ENCODE measurements at regions not wholly inside any gene's neighbourhood (a gene's known extent, or its start where the extent isn't known, plus 50 kb on each side); places are given as distances from the start of the nearest gene placed in this dataset.

DNA sequence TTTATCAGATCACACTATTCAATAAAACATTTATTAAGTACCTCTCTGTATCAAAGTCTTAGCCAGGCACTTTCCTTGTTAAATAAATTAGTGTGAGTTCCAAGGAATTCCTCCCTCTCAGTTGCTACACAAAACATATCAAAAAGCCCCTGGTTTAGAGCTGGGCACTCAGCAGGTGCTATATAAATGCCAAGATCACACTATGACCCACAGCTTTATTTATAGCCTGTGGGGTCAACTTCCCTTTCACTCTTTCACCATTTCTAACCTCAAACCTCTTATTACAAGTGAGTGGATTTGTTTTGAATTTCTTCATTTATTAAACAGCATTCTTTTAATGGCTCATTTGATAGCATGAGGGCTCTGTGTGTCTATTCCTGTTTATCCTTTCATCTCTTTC lies 112.6 kb upstream of the MPHOSPH6 start (continued):
- TF ChIP-seq FOXM1 (IDR thresholded peaks at IDR 0.05; ENCODE audit: low read depth) (no peak), SIN3A (IDR thresholded peaks at IDR 0.05; ENCODE audit: borderline replicate concordance, low read depth, low read length) (no peak), FOXJ3 (CRISPR knock-in tag; IDR thresholded peaks at IDR 0.05) (no peak), JUND (IDR thresholded peaks at IDR 0.05) (no peak), RAD21 (IDR thresholded peaks at IDR 0.05; ENCODE audit: low read length) (no peak), RFX5 (IDR thresholded peaks at IDR 0.05; ENCODE audit: low read length) (no peak), SMC3 (IDR thresholded peaks at IDR 0.05; ENCODE audit: low read depth, low read length) (no peak), NFIC (IDR thresholded peaks at IDR 0.05; ENCODE audit: borderline replicate concordance) (no peak)
- TF ChIP-seq, protein P1, sequence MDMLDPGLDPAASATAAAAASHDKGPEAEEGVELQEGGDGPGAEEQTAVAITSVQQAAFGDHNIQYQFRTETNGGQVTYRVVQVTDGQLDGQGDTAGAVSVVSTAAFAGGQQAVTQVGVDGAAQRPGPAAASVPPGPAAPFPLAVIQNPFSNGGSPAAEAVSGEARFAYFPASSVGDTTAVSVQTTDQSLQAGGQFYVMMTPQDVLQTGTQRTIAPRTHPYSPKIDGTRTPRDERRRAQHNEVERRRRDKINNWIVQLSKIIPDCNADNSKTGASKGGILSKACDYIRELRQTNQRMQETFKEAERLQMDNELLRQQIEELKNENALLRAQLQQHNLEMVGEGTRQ (IDR thresholded peaks at IDR 0.05; ENCODE audit: borderline replicate concordance, low read depth, low read length) = no peak
- TF ChIP-seq, protein P2, sequence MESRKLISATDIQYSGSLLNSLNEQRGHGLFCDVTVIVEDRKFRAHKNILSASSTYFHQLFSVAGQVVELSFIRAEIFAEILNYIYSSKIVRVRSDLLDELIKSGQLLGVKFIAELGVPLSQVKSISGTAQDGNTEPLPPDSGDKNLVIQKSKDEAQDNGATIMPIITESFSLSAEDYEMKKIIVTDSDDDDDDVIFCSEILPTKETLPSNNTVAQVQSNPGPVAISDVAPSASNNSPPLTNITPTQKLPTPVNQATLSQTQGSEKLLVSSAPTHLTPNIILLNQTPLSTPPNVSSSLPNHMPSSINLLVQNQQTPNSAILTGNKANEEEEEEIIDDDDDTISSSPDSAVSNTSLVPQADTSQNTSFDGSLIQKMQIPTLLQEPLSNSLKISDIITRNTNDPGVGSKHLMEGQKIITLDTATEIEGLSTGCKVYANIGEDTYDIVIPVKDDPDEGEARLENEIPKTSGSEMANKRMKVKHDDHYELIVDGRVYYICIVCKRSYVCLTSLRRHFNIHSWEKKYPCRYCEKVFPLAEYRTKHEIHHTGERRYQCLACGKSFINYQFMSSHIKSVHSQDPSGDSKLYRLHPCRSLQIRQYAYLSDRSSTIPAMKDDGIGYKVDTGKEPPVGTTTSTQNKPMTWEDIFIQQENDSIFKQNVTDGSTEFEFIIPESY (IDR thresholded peaks at IDR 0.05; ENCODE audit: borderline replicate concordance, low read depth) = no peak

DNA sequence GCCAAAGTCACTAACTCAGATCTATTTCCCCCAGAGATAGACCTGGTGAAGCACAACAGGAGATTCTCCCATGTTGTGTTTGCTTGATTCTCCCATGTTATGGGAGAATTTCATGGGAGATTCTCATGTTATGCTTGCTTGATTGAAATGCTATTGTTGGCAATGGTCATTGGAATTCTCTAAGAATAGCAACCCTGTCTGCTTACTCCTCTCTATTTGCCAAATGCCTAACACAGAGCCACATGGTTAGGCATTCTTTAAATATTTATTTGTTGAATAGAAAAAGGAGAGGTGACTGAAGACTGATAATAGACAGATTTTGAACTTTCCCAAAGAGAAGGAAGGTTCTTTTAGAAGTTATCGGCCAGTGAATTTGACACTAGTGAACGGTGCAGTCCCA lies 111.5 kb upstream of the MPHOSPH6 start:
- no peak overlapping the region for H3K4me3 ChIP-seq (ENCODE audit: low read depth in 2 of 2, low read length in 1 of 2)
- ChIA-PET POLR2A (no interaction called here), CTCF (no interaction called here)
- no peak for DNase-seq
- no peaks in the 10 kb centered on the region for H3K9me2 ChIP-seq
- 2% methylated on average over 2 of the region's 2 CpGs for WGBS (ENCODE audit: low lambda C conversion rate)
- no peaks in the 10 kb centered on the region for H3K36me3 ChIP-seq (replicated peaks in 1 of 2; ENCODE audit: control insufficient read depth in 1 of 2, insufficient read depth in 2 of 2, low read length in 1 of 2)
- no peak overlapping the region for H3K4me2 ChIP-seq
- no peak overlapping the region for H2AFZ ChIP-seq (ENCODE audit: low read depth)
- H3K27me3 ChIP-seq (ENCODE audit: insufficient read depth) = no peaks in the 10 kb centered on the region; the same call in 1 of the 2 replicates
- no peaks in the 10 kb centered on the region for H3K4me1 ChIP-seq (ENCODE audit: control insufficient read depth in 1 of 2, insufficient read depth in 2 of 2, low read depth in 1 of 2, low read length in 1 of 2)
- H3F3A ChIP-seq (replicated peaks; ENCODE audit: insufficient read depth) = no peaks in the 10 kb centered on the region
- no peak overlapping the region for H3K9ac ChIP-seq
- no peak overlapping the region for H3K27ac ChIP-seq (ENCODE audit: low read depth in 2 of 2, low read length in 1 of 2)
- no peaks in the 10 kb centered on the region for H3K9me3 ChIP-seq
- no peaks in the 10 kb centered on the region for H4K20me1 ChIP-seq (ENCODE audit: insufficient read depth)
- TF ChIP-seq SIN3A (IDR thresholded peaks at IDR 0.05; ENCODE audit: borderline replicate concordance, low read depth, low read length) = no peak
- TF ChIP-seq NFIC (IDR thresholded peaks at IDR 0.05; ENCODE audit: borderline replicate concordance) = no peak
- TF ChIP-seq YY1 (IDR thresholded peaks at IDR 0.05; ENCODE audit: low read depth) = no peak
- no peak for TF ChIP-seq MEF2A (IDR thresholded peaks at IDR 0.05; ENCODE audit: borderline replicate concordance, low read depth)
- TF ChIP-seq, protein P3, sequence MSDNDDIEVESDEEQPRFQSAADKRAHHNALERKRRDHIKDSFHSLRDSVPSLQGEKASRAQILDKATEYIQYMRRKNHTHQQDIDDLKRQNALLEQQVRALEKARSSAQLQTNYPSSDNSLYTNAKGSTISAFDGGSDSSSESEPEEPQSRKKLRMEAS (IDR thresholded peaks at IDR 0.05; ENCODE audit: low read depth) = no peak
- no peak for TF ChIP-seq JUND (IDR thresholded peaks at IDR 0.05)
- no peak for TF ChIP-seq CHD2 (IDR thresholded peaks at IDR 0.05; ENCODE audit: low read length, partially characterized antibody)
- no peak for TF ChIP-seq RCOR1 (IDR thresholded peaks at IDR 0.05; ENCODE audit: low read length)
- no peaks in the 10 kb centered on the region for H3K79me2 ChIP-seq (ENCODE audit: insufficient read depth)

Measured in SK-N-SH (cell line).